MM.1S (cell line): ENCODE measurements at regions not wholly inside any gene's neighbourhood (a gene's known extent, or its start where the extent isn't known, plus 50 kb on each side); places are given as distances from the start of the nearest gene placed in this dataset.

Experiments
- DNase-seq: peaks from one replicate; pipeline ENCODE4 v3.0.0-alpha.2; 2015
- H2AFZ ChIP-seq: fragments of 300-600 bp; sonication (generic); 2 replicates; pipeline ENCODE4 v1.6.0; 2016; ENCODE audit warnings: antibody characterized with exemption, low read length
- H3F3A ChIP-seq: fragments of 300-600 bp; sonication (generic); 2 replicates; pipeline ENCODE4 v1.6.1; 2016; ENCODE audit warnings: mild to moderate bottlenecking, antibody characterized with exemption, low read length, moderate library complexity, mixed read lengths; ENCODE audit not compliant: insufficient read depth
- H3K27ac ChIP-seq: fragments of 300-600 bp; sonication (generic); 2 replicates; pipeline ENCODE4 v1.5.1; 2016; ENCODE audit warnings: mild to moderate bottlenecking, low read length
- H3K27me3 ChIP-seq: fragments of 300-600 bp; sonication (generic); replicated peaks from 2 replicates; pipeline ENCODE4 v1.6.0; 2016; ENCODE audit warnings: low read length; ENCODE audit not compliant: insufficient read depth
- H3K36me3 ChIP-seq: fragments of 300-600 bp; sonication (generic); replicated peaks from 2 replicates; pipeline ENCODE4 v1.6.1; 2016; ENCODE audit warnings: mild to moderate bottlenecking, low read length, mixed read lengths; ENCODE audit not compliant: insufficient read depth
- H3K4me1 ChIP-seq: fragments of 300-600 bp; sonication (generic); 2 replicates; pipeline ENCODE4 v1.6.1; 2016; ENCODE audit warnings: low read length, mixed read lengths
- H3K4me2 ChIP-seq: fragments of 300-600 bp; sonication (generic); 2 replicates; pipeline ENCODE4 v1.6.0; 2016; ENCODE audit warnings: low read depth, low read length
- H3K4me3 ChIP-seq: fragments of 300-600 bp; sonication (generic); 2 replicates; pipeline ENCODE4 v1.5.1; 2016; ENCODE audit warnings: low read length, mixed read lengths
- H3K79me2 ChIP-seq: fragments of 300-600 bp; sonication (generic); 2 replicates; pipeline ENCODE4 v1.6.1; 2016; ENCODE audit warnings: mixed run types, low read length, mixed read lengths
- H3K9ac ChIP-seq: fragments of 300-600 bp; sonication (generic); 2 replicates; pipeline ENCODE4 v1.6.1; 2016; ENCODE audit warnings: low read length, mixed read lengths
- H3K9me2 ChIP-seq: fragments of 300-600 bp; sonication (generic); replicated peaks from 2 replicates; pipeline ENCODE4 v1.6.1; 2016; ENCODE audit warnings: mild to moderate bottlenecking, low read length, mixed read lengths; ENCODE audit not compliant: insufficient read depth
- H3K9me3 ChIP-seq: fragments of 300-600 bp; sonication (generic); replicated peaks from 2 replicates; pipeline ENCODE4 v1.6.1; 2016; ENCODE audit warnings: mild to moderate bottlenecking, low read length, mixed read lengths; ENCODE audit not compliant: insufficient read depth
- H4K20me1 ChIP-seq: fragments of 300-600 bp; sonication (generic); 2 replicates; pipeline ENCODE4 v1.6.1; 2016; ENCODE audit warnings: mild to moderate bottlenecking, low read length, moderate library complexity, mixed read lengths; ENCODE audit not compliant: insufficient read depth
- CTCF ChIP-seq: fragments of 300-600 bp; sonication (generic); IDR thresholded peaks from 2 replicates; pipeline ENCODE4 v1.5.1; 2016; ENCODE audit warnings: antibody characterized with exemption, low read length, mixed read lengths
- EZH2 ChIP-seq: fragments of 300-600 bp; sonication (generic); optimal IDR thresholded peaks from 2 replicates; pipeline ENCODE3; 2017; ENCODE audit warnings: low read depth, mild to moderate bottlenecking, antibody characterized with exemption, low read length, mixed read lengths
- EZH2phosphoT487 ChIP-seq: fragments of 300-600 bp; sonication (generic); IDR thresholded peaks from 2 replicates; pipeline ENCODE4 v1.6.1; 2018; ENCODE audit warnings: antibody characterized with exemption, low read length

DNA sequence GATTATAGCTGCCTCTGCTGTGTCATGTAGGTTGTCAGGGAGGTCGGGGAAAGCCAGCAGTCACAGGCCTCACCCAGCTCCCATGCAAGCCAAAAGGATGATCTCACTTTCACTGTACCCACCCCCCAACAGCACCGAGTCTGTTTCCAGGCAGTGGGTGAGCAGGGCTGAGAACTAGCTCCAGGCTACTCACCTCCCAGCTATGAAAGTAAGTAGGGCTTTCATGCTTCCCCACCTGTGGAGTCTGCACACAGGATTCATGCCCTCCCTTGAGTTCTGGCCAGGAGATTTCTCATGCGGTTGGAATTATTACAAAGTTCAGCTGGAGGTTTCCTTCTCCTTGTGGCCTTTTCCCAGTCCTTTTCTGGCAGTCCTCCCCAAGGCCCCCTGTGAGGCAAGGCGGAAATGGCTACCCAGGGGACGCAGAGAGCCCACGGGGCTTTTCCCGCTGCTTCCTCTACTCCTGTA lies 356.2 kb downstream of the SV2B start:
- Histone ChIP-seq H3F3A (no peaks in the 10 kb centered on the region), H3K9me3 (no peaks in the 10 kb centered on the region), H2AFZ (no peak overlapping the region), H3K36me3 (no peaks in the 10 kb centered on the region), H3K4me1 (no peaks in the 10 kb centered on the region), H3K27me3 (no peaks in the 10 kb centered on the region), H3K27ac (no peak overlapping the region), H3K9me2 (no peaks in the 10 kb centered on the region), H3K79me2 (no peaks in the 10 kb centered on the region), H3K4me2 (no peak overlapping the region), H3K4me3 (no peak overlapping the region), H4K20me1 (no peaks in the 10 kb centered on the region), H3K9ac (no peak overlapping the region)
- no peak for DNase-seq
- no peak for TF ChIP-seq CTCF
- TF ChIP-seq EZH2 = no peak
- TF ChIP-seq EZH2phosphoT487 = no peak

- Histone ChIP-seq H2AFZ (no peak overlapping the region), H3K9me2 (no peaks in the 10 kb centered on the region), H3K4me2 (no peak overlapping the region), H3K36me3 (no peaks in the 10 kb centered on the region), H3K27me3 (no peaks in the 10 kb centered on the region), H3K9me3 (no peaks in the 10 kb centered on the region), H3K79me2 (no peaks in the 10 kb centered on the region), H3K4me3 (no peak overlapping the region), H3K4me1 (no peaks in the 10 kb centered on the region), H4K20me1 (no peaks in the 10 kb centered on the region), H3F3A (no peaks in the 10 kb centered on the region), H3K9ac (no peak overlapping the region), H3K27ac (no peak overlapping the region)
- no peak for TF ChIP-seq EZH2phosphoT487
- no peak for TF ChIP-seq EZH2
- no peak for TF ChIP-seq CTCF
- no peak for DNase-seq
These were observed 356.9 kb downstream of the SV2B start for GRCh38 chr15:91456921-91457320.

GRCh38 chr15:91461377-91461776 lies 361.3 kb downstream of the SV2B start:
- no peak for TF ChIP-seq CTCF
- no peak for TF ChIP-seq EZH2
- no peak for TF ChIP-seq EZH2phosphoT487
- H3F3A ChIP-seq = no peaks in the 10 kb centered on the region
- H3K4me2 ChIP-seq = no peak overlapping the region
- H2AFZ ChIP-seq = no peak overlapping the region
- no peak for DNase-seq
- no peaks in the 10 kb centered on the region for H3K79me2 ChIP-seq
- H3K9ac ChIP-seq = no peak overlapping the region
- no peaks in the 10 kb centered on the region for H3K4me1 ChIP-seq
- no peaks in the 10 kb centered on the region for H3K9me3 ChIP-seq
- H4K20me1 ChIP-seq = no peaks in the 10 kb centered on the region
- H3K4me3 ChIP-seq = no peak overlapping the region
- no peak overlapping the region for H3K27ac ChIP-seq
- H3K9me2 ChIP-seq = no peaks in the 10 kb centered on the region
- no peaks in the 10 kb centered on the region for H3K36me3 ChIP-seq
- no peaks in the 10 kb centered on the region for H3K27me3 ChIP-seq
